NT2/D1 (cell line): ENCODE measurements at regions not wholly inside any gene's neighbourhood (a gene's known extent, or its start where the extent isn't known, plus 50 kb on each side); places are given as distances from the start of the nearest gene placed in this dataset.

ENCODE experiments used
- YY1 ChIP-seq: IDR thresholded peaks from 2 replicates; pipeline ENCODE4 v1.6.1; 2011; ENCODE audit not compliant: insufficient read length, insufficient read depth
- ZNF274 ChIP-seq: IDR thresholded peaks from 2 replicates; pipeline ENCODE4 v1.6.1; 2011; ENCODE audit warnings: mild to moderate bottlenecking, low read depth, low read length

GRCh38 chr13:85592211-85592610 is 207.0 kb downstream of the SLITRK6 start:
- TF ChIP-seq YY1 (no peak), ZNF274 (no peak)
